ENCODE measurements at regions not wholly inside any gene's neighbourhood (a gene's known extent, or its start where the extent isn't known, plus 50 kb on each side); places are given as distances from the start of the nearest gene placed in this dataset.

- FAIRE-seq, result no peak
- intact Hi-C loops (cut with micrococcal nuclease) (no loop called here), dilution Hi-C loops (cut with MboI; ENCODE audit: extremely low pct_ligation_motif_present, low sequenced_read_pairs) (no loop called here)
- no peaks in the 10 kb centered on the region for H3K9me1 ChIP-seq (replicated peaks; ENCODE audit: control insufficient read depth, extremely low read depth, insufficient read depth, low read length)
- no peak overlapping the region for H2AFZ ChIP-seq (ENCODE audit: low read depth, low read length)
- H3K79me2 ChIP-seq (ENCODE audit: control insufficient read depth, insufficient read depth, low read length), result no peaks in the 10 kb centered on the region
- peaks cover 4% of the 10 kb centered on the region for H3K9me3 ChIP-seq (replicated peaks; ENCODE audit: control insufficient read depth, insufficient read depth, low read length)
- no peaks in the 10 kb centered on the region for H3K27me3 ChIP-seq (ENCODE audit: control insufficient read depth in 2 of 2, insufficient read depth in 2 of 2, low read length in 2 of 2)
- no TSS peak for BruUV-seq (replicated peaks)
- TF ChIP-seq GATA2 (IDR thresholded peaks at IDR 0.05; ENCODE audit: insufficient read depth, insufficient read length, low read depth, low read length), result no peak
- no peak for TF ChIP-seq JUN (IDR thresholded peaks at IDR 0.05; ENCODE audit: borderline replicate concordance, insufficient read depth, insufficient read length, low read depth)
- TF ChIP-seq POLR2AphosphoS5 (IDR thresholded peaks at IDR 0.05; ENCODE audit: insufficient read depth, low read depth, low read length), result no peak
- TF ChIP-seq MAX (IDR thresholded peaks at IDR 0.05; ENCODE audit: insufficient read depth, insufficient read length), result no peak
- no peak for TF ChIP-seq EZH2 (IDR thresholded peaks at IDR 0.05; ENCODE audit: borderline replicate concordance, low read depth, low read length, severe bottlenecking)
- TF ChIP-seq FOS (IDR thresholded peaks at IDR 0.05; ENCODE audit: borderline replicate concordance, insufficient read depth, low read length), result no peak
- TF ChIP-seq MYC (IDR thresholded peaks at IDR 0.05; ENCODE audit: low read depth, low read length), result no peak
- no peak for TF ChIP-seq CTCF (IDR thresholded peaks at IDR 0.05; ENCODE audit: extremely low read depth in 1 of 2, insufficient read depth in 1 of 2, low read depth in 1 of 2, low read length in 2 of 2)
- no peak for TF ChIP-seq POLR2A (IDR thresholded peaks at IDR 0.05; ENCODE audit: low read depth, low read length)
- no peak overlapping the region for H3K27ac ChIP-seq (ENCODE audit: insufficient read depth, low read depth, low read length)
- H3K4me1 ChIP-seq (ENCODE audit: control insufficient read depth, extremely low read depth, insufficient read depth, low read length), result no peaks in the 10 kb centered on the region
- CTCF ChIA-PET, result no interaction called here
- H3K4me2 ChIP-seq (ENCODE audit: insufficient read depth, low read length), result no peak overlapping the region
- no peak overlapping the region for H3K4me3 ChIP-seq (replicated peaks in 1 of 3; ENCODE audit: insufficient read depth in 1 of 3, low read depth in 1 of 3, low read length in 3 of 3)
- H4K20me1 ChIP-seq (replicated peaks; ENCODE audit: control insufficient read depth, extremely low read depth, insufficient read depth, low read length), result no peaks in the 10 kb centered on the region
- no peak for DNase-seq (ENCODE audit: low read depth, low spot score)
- POLR2A ChIA-PET, result no interaction called here
- no peaks in the 10 kb centered on the region for H3K36me3 ChIP-seq (ENCODE audit: control insufficient read depth in 2 of 2, extremely low read depth in 1 of 2, insufficient read depth in 2 of 2, low read length in 2 of 2)
- H3K9ac ChIP-seq (replicated peaks; ENCODE audit: extremely low read depth, insufficient read depth, low read length), result no peak overlapping the region
Measured at GRCh38 chr1:238061967-238062613, 171.4 kb upstream of the ZP4 start.

Data from endothelial cell of umbilical vein (primary cell).